SH-SY5Y (cell line): ENCODE measurements at regions not wholly inside any gene's neighbourhood (a gene's known extent, or its start where the extent isn't known, plus 50 kb on each side); places are given as distances from the start of the nearest gene placed in this dataset.

Source experiments
- GATA2 ChIP-seq: IDR thresholded peaks from 2 replicates; pipeline ENCODE4 v1.6.1; 2011; ENCODE audit warnings: mild to moderate bottlenecking, low read depth, low read length
- GATA3 ChIP-seq: IDR thresholded peaks from 2 replicates; pipeline ENCODE4 v1.6.1; 2011; ENCODE audit warnings: low read depth, mild to moderate bottlenecking, low read length, moderate library complexity

DNA sequence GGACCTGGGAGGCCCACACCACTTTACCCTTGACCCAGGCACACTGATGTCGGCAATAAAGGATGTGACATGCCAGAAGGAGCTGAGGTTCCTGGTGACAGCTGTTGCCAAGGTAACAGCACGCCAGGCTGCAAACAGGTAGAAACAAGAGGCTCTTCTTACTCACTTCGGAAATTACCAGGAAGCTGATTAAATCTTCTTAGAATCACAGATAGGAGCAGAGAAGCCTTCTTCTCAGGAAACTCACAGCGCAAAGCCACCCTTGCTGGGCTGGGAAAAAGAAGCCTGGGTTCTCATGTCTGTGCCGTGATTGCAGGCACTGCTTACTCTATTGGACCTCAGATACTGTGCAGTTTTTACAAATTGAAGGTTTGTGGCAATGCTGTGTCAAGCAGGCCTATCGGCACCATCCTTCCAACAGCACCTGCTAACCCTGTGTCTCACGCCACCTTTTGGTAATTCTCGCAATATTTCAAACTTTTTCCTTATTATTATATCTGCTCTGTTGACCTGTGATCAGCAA is 61.0 kb upstream of the TAF1B start:
- TF ChIP-seq GATA2 (no peak), GATA3 (no peak)
